H1 (cell line): ENCODE measurements at regions not wholly inside any gene's neighbourhood (a gene's known extent, or its start where the extent isn't known, plus 50 kb on each side); places are given as distances from the start of the nearest gene placed in this dataset.

Experiments
- CTCF ChIA-PET: fragments of 300-600 bp; sonication (Branson Sonifier 250); formaldehyde crosslinking; loops from one replicate; lab custom pipeline; 2021; ENCODE audit not compliant: partially characterized antibody; lab: Charles Lee
- POLR2A ChIA-PET: fragments of 300-600 bp; sonication (Branson Sonifier 250); formaldehyde crosslinking; loops from one replicate; lab custom pipeline; 2021; ENCODE audit warnings: inconsistent platforms; ENCODE audit not compliant: partially characterized antibody; lab: Charles Lee
- DNase-seq, 2 experiments: peaks; one replicate each; pipeline versions ENCODE4 v3.0.0 to v3.0.0-alpha.2; 2010 to 2022; ENCODE audit warnings: low spot score in 2 of 2, low read depth in 1 of 2, mixed read lengths in 1 of 2
- FAIRE-seq: peaks from 2 replicates; lab custom pipeline; 2011; peaks lifted over from hg19 to GRCh38; lab: Jason Lieb, UNC
- H2AFZ ChIP-seq: 2 replicates; pipeline ENCODE4 v1.8.1; 2012; ENCODE audit warnings: low read length, inconsistent platforms
- H2AK5ac ChIP-seq: 2 replicates; pipeline ENCODE4 v1.6.1; 2013; ENCODE audit warnings: low read depth, low read length
- H2BK120ac ChIP-seq: replicated peaks from 2 replicates; pipeline ENCODE3; 2013; ENCODE audit warnings: low read depth, low read length, inconsistent platforms
- H2BK12ac ChIP-seq: 2 replicates; pipeline ENCODE4 v1.6.1; 2013; ENCODE audit warnings: low read depth, low read length
- H2BK15ac ChIP-seq: 2 replicates; pipeline ENCODE4 v1.6.1; 2013; ENCODE audit warnings: low read length
- H2BK20ac ChIP-seq: 2 replicates; pipeline ENCODE4 v1.6.1; 2013; ENCODE audit warnings: low read length
- H2BK5ac ChIP-seq: 2 replicates; pipeline ENCODE4 v1.6.1; 2013; ENCODE audit warnings: low read depth, low read length
- H3K14ac ChIP-seq: 2 replicates; pipeline ENCODE4 v1.6.1; 2013; ENCODE audit warnings: inconsistent platforms; ENCODE audit not compliant: insufficient read length
- H3K18ac ChIP-seq: 2 replicates; pipeline ENCODE4 v1.6.1; 2013; ENCODE audit warnings: low read length; ENCODE audit errors: extremely low read depth
- H3K23ac ChIP-seq: 2 replicates; pipeline ENCODE4 v1.6.1; 2013; ENCODE audit warnings: inconsistent platforms; ENCODE audit not compliant: insufficient read length
- H3K23me2 ChIP-seq: 2 replicates; pipeline ENCODE4 v1.6.1; 2013; ENCODE audit warnings: low read depth, low read length
- H3K27ac ChIP-seq: 2 replicates; pipeline ENCODE4 v1.6.1; 2011; ENCODE audit warnings: low read depth, low read length, inconsistent platforms
- H3K27me3 ChIP-seq, 4 experiments: replicated peaks in 1 of 4; 1 replicate in 1 of 4; 2 replicates in 3 of 4; pipeline versions ENCODE4 v1.6.1 to v1.8.1; 2011 to 2013; ENCODE audit warnings: low read length in 3 of 4, mild to moderate bottlenecking in 3 of 4, inconsistent platforms in 2 of 4, mixed read lengths in 2 of 4, moderate library complexity in 1 of 4; ENCODE audit not compliant: control insufficient read depth in 3 of 4, insufficient read depth in 3 of 4; ENCODE audit errors: extremely low read depth in 1 of 4
- H3K36me3 ChIP-seq, 4 experiments: 2 replicates each; pipeline versions ENCODE4 v1.6.1 to v1.8.1; 2011 to 2013; ENCODE audit warnings: mild to moderate bottlenecking in 4 of 4, low read length in 3 of 4, moderate library complexity in 2 of 4, control low read depth in 1 of 4, inconsistent platforms in 1 of 4; ENCODE audit not compliant: insufficient read depth in 4 of 4, control insufficient read depth in 2 of 4
- H3K4ac ChIP-seq: replicated peaks from 2 replicates; pipeline ENCODE3; 2013; ENCODE audit warnings: low read length, low read depth, mixed read lengths, inconsistent platforms; ENCODE audit not compliant: insufficient read length
- H3K4me1 ChIP-seq, 4 experiments: replicated peaks in 1 of 4; 1 replicate in 1 of 4; 2 replicates in 3 of 4; pipeline versions ENCODE4 v1.6.1 to v1.8.1; 2011 to 2013; ENCODE audit warnings: low read length in 3 of 4, inconsistent platforms in 2 of 4, mixed read lengths in 1 of 4; ENCODE audit not compliant: insufficient read depth in 4 of 4, control insufficient read depth in 3 of 4
- H3K4me2 ChIP-seq, 2 experiments: 2 replicates each; pipeline versions ENCODE4 v1.6.1 to v1.8.1; 2011 to 2013; ENCODE audit warnings: low read depth in 2 of 2, low read length in 2 of 2, control low read depth in 1 of 2, inconsistent platforms in 1 of 2, mild to moderate bottlenecking in 1 of 2; ENCODE audit not compliant: insufficient read depth in 1 of 2
- H3K4me3 ChIP-seq, 4 experiments: fragments of 200-600, 300-600 bp in 1 of 4; sonication (generic), shearing (Covaris generic), sonication (Bioruptor Twin) in 1 of 4; 2 replicates each; pipeline versions ENCODE4 v1.5.1 to v1.8.1; 2011 to 2016; ENCODE audit warnings: low read length in 4 of 4, low read depth in 3 of 4, control low read depth in 2 of 4, inconsistent platforms in 2 of 4, mild to moderate bottlenecking in 2 of 4, mixed read lengths in 1 of 4, moderate library complexity in 1 of 4; ENCODE audit not compliant: insufficient read depth in 2 of 4; ENCODE audit errors: extremely low read depth in 1 of 4
- H3K56ac ChIP-seq: replicated peaks from 2 replicates; pipeline ENCODE3; 2013; ENCODE audit warnings: low read depth, mild to moderate bottlenecking, mixed read lengths, low read length, inconsistent platforms; ENCODE audit not compliant: insufficient read length
- H3K79me1 ChIP-seq: 2 replicates; pipeline ENCODE4 v1.6.1; 2013; ENCODE audit warnings: low read depth, low read length, control low read depth
- H3K79me2 ChIP-seq, 2 experiments: 2 replicates each; pipeline versions ENCODE4 v1.6.1 to v1.8.1; 2012 to 2013; ENCODE audit warnings: low read length in 2 of 2, mild to moderate bottlenecking in 2 of 2, inconsistent platforms in 1 of 2; ENCODE audit not compliant: insufficient read depth in 2 of 2, control insufficient read depth in 1 of 2
- H3K9ac ChIP-seq, 4 experiments: replicated peaks in 1 of 4; 1 replicate in 1 of 4; 2 replicates in 3 of 4; pipeline versions ENCODE4 v1.6.1 to v1.8.1; 2011 to 2013; ENCODE audit warnings: low read depth in 3 of 4, low read length in 3 of 4, control low read depth in 2 of 4, mild to moderate bottlenecking in 2 of 4, moderate library complexity in 2 of 4, inconsistent platforms in 1 of 4; ENCODE audit errors: extremely low read depth in 1 of 4
- H3K9me3 ChIP-seq, 2 experiments: 2 replicates each; pipeline versions ENCODE4 v1.6.1 to v1.8.1; 2012 to 2013; ENCODE audit warnings: mild to moderate bottlenecking in 2 of 2, moderate library complexity in 2 of 2, control low read depth in 1 of 2, inconsistent platforms in 1 of 2, low read depth in 1 of 2, low read length in 1 of 2, mixed read lengths in 1 of 2; ENCODE audit not compliant: insufficient read depth in 2 of 2
- H4K20me1 ChIP-seq, 2 experiments: replicated peaks in 1 of 2; 2 replicates each; pipeline versions ENCODE3 to v1.8.1; 2011 to 2013; ENCODE audit warnings: inconsistent platforms in 2 of 2, low read length in 2 of 2, mild to moderate bottlenecking in 1 of 2; ENCODE audit not compliant: insufficient read depth in 2 of 2, control insufficient read depth in 1 of 2
- H4K5ac ChIP-seq: 2 replicates; pipeline ENCODE4 v1.6.1; 2013; ENCODE audit warnings: low read length, low read depth, mixed read lengths, inconsistent platforms; ENCODE audit not compliant: insufficient read length
- H4K8ac ChIP-seq: 2 replicates; pipeline ENCODE4 v1.8.0; 2013; ENCODE audit warnings: mild to moderate bottlenecking, moderate library complexity, low read length, inconsistent platforms; ENCODE audit not compliant: insufficient read depth; ENCODE audit errors: extremely low read depth
- H4K91ac ChIP-seq: replicated peaks from 2 replicates; pipeline ENCODE3; 2013; ENCODE audit warnings: low read length, mixed read lengths, inconsistent platforms; ENCODE audit not compliant: insufficient read length
- ATF3 ChIP-seq: IDR thresholded peaks from 2 replicates; pipeline ENCODE4 v1.6.1; 2011; ENCODE audit warnings: low read depth, mild to moderate bottlenecking, low read length; ENCODE audit not compliant: insufficient read depth
- JUN ChIP-seq: IDR thresholded peaks from 2 replicates; pipeline ENCODE4 v1.6.1; 2011; ENCODE audit warnings: low read depth, mild to moderate bottlenecking, improper control_type of control experiment, low read length
- NANOG ChIP-seq: IDR thresholded peaks from 2 replicates; pipeline ENCODE4 v1.6.1; 2011; ENCODE audit warnings: low read length, low read depth, mild to moderate bottlenecking, inconsistent platforms; ENCODE audit not compliant: insufficient read depth, poor library complexity, severe bottlenecking
- RBBP5 ChIP-seq: IDR thresholded peaks from 2 replicates; pipeline ENCODE4 v1.7.1; 2012; ENCODE audit warnings: low read depth, mild to moderate bottlenecking, inconsistent platforms, low read length, moderate library complexity, borderline replicate concordance
- YY1 ChIP-seq: IDR thresholded peaks from 2 replicates; pipeline ENCODE4 v1.6.1; 2011; ENCODE audit warnings: low read depth, mild to moderate bottlenecking, low read length

- H3K4ac ChIP-seq, result no peak overlapping the region
- peaks cover 0 to 29% (median 9%) of the 10 kb centered on the region in 4 experiments; a peak in 5 of 7 replicates for H3K4me1 ChIP-seq
- H3K9me3 ChIP-seq, result no peaks in the 10 kb centered on the region
- H3K56ac ChIP-seq, result no peak overlapping the region
- H4K8ac ChIP-seq, result no peak overlapping the region
- H3K18ac ChIP-seq, result peak overlapping the region; percentile 89; the same call in 1 of the 2 replicates
- DNase-seq (peak in 1 of 2 experiments; percentile 50), FAIRE-seq (peak; percentile 96)
- peak overlapping the region; percentile 61; the same call in 1 of the 2 replicates for H3K27ac ChIP-seq
- CTCF ChIA-PET, result no interaction called here
- H4K20me1 ChIP-seq, result no peaks in the 10 kb centered on the region
- H2AK5ac ChIP-seq, result no peak overlapping the region
- H3K23ac ChIP-seq, result no peak overlapping the region
- H2BK15ac ChIP-seq, result no peak overlapping the region
- H3K27me3 ChIP-seq, result no peaks in the 10 kb centered on the region; a peak in 1 of 7 replicates
- POLR2A ChIA-PET, result no interaction called here
- H2BK12ac ChIP-seq, result no peak overlapping the region
- H4K91ac ChIP-seq, result no peak overlapping the region
- peak overlapping the region; percentile 98 for H4K5ac ChIP-seq
- peak overlapping the region in 1 of 4 experiments; percentile 33; a peak in 1 of 8 replicates for H3K4me3 ChIP-seq
- no peaks in the 10 kb centered on the region for H3K79me1 ChIP-seq
- H3K23me2 ChIP-seq, result no peaks in the 10 kb centered on the region
- no peaks in the 10 kb centered on the region for H3K36me3 ChIP-seq
- no peak overlapping the region for H2AFZ ChIP-seq
- H3K9ac ChIP-seq, result no peak overlapping the region
- H2BK120ac ChIP-seq, result peak overlapping the region; percentile 67
- H3K79me2 ChIP-seq, result no peaks in the 10 kb centered on the region
- H2BK20ac ChIP-seq, result peak overlapping the region; percentile 94
- peak overlapping the region; percentile 41 to 45 for H3K4me2 ChIP-seq
- no peak overlapping the region; the same call in 1 of the 2 replicates for H2BK5ac ChIP-seq
- no peak overlapping the region for H3K14ac ChIP-seq
- TF ChIP-seq YY1 (peak; percentile 15; the same call in 1 of the 2 replicates), JUN (no peak), RBBP5 (no peak), ATF3 (no peak), NANOG (peak; percentile 71)
Measured at GRCh38 chr10:58050575-58050974, 217.1 kb downstream of the IPMK start.
